ENCODE measurements at regions not wholly inside any gene's neighbourhood (a gene's known extent, or its start where the extent isn't known, plus 50 kb on each side); places are given as distances from the start of the nearest gene placed in this dataset.

- TF ChIP-seq CTCF (IDR thresholded peaks at IDR 0.05), result no peak
Measured at GRCh38 chr12:107533218-107533617, 152.4 kb upstream of the PWP1 start.

DNA sequence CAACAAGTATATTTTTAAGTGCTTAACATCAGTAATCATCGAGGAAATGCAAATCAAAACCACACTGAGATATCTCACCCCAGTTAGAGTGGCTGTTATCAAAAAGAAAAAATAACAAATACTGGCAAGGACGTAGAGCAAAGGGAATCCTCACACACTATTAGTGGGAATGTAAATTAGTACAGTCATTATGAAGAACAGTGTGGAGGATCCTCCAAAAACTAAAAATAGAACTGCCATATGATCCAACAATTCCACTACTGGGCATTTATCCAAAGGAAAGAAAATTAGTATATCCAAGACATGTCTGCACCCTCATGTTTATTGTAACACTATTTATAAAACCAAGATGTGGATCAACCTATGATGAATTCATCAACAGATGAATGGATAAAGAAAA, 149.0 kb upstream of the PWP1 start:
- TF ChIP-seq CTCF (IDR thresholded peaks at IDR 0.05), result no peak

DNA sequence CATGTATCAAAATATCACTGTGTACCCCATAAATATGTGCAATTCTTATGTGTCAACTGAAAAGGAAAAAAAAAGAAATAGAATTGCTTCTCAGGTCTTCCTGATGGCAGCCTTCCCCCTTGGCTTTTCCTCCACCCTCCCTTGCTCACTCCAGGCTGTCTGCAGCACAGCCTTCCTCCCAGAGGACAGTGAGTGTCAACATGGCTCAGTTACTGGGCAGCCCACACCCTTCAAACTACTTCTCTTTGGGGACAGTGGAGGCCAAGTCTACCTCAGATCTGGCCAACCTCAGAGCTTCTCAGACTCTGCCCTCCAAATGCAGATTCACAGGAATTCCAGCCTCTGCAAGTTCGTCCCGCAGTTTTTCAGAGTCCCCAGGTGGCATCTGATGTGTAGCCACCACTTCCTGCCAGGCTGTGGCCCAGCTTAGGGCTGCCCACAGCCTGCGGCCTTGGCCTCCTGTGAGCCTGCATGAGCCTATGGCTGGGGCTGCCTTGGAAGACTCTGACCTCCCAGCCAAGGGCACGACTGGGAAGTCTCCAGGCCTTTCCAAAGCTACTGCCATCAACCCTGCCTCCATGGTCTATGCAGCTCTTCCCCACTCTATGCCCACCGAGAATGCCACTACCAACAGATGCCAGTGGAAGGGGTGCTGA, 148.0 kb upstream of the PWP1 start:
- TF ChIP-seq CTCF (IDR thresholded peaks at IDR 0.05), result no peak

DNA sequence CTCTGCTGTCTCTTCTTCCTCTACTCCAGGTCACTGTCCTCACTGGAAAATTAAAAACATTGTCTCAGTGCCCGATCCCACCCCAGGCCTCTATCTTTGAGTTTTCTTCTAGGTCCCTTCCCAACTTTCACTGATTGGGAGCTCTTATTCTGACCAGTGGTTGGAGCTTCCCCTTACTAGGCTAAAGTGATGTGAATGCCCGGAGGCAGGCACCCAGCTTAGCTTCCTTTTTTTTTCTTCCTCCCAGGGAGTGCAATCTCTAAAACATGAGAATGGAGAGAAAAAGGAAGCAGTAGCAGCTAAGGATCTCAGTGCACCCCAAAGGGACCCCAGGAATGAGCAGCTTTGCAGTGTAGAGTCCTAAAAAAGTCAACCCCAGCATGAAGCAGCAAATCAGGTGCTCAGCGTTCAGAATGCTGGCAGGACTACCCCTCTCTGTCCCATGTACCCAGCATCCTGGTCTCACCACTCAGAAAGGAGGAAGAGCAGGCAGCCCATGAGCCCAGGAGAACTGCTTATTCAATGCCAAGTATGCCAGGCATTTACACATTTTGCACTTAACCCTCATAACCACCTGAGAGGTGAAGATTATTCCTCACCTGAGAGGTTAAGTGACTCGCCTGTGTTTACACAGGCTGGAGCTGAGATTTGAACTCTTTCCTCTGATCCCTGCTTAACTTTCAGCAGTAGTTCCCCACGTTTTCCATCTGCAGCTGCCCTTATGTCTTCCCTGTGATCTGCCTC, 146.2 kb upstream of the PWP1 start:
- TF ChIP-seq CTCF (IDR thresholded peaks at IDR 0.05), result no peak

- TF ChIP-seq CTCF (IDR thresholded peaks at IDR 0.05), result no peak
Measured at GRCh38 chr12:107541001-107541705, 144.4 kb upstream of the PWP1 start.

DNA sequence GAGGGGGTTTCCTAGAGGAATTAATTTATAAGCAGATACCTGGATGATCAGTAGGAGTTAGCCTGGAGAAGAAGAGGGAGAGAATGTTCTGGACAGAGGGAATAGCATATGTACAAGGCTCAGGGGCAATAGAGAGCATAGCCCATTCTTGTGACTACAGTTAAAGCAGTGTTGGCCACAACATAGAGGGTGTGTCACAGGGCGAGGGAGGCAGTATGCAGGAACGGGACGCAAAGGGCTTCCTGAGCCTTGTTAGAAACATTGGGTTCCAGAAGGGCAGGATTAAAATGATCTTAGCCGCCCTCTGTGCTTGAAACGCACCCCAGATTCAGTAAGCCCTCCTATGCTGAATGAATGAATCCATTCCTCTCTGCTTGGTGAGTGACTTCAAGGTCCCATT, 142.2 kb upstream of the PWP1 start:
- no peak for TF ChIP-seq CTCF (IDR thresholded peaks at IDR 0.05)

DNA sequence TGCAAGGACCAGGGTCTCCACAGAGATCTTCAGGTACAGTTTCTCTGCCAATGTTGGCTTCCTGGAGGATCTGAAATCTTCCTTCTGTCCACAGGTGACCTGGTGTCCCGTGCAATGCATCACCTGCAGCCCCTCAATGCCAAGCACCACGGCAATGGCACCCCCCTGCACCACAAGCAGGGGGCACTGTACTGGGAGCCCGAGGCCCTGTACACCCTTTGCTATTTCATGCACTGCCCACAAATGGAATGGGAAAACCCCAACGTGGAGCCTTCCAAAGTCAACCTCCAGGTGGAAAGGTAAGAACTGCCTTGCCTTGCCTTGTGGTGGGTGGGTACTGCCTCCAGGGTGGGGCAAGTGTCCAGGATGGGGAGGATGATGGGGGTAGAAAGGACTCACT, 141.8 kb upstream of the PWP1 start:
- TF ChIP-seq CTCF (IDR thresholded peaks at IDR 0.05), result no peak

All from LNCAP (cell line).